Stimulated activated CD4-positive, alpha-beta T cell treated with anti-CD3 and anti-CD28 coated beads, Interleukin-4, amount 100 ng/mL, for 1 hour (primary cell): ENCODE measurements at regions not wholly inside any gene's neighbourhood (a gene's known extent, or its start where the extent isn't known, plus 50 kb on each side); places are given as distances from the start of the nearest gene placed in this dataset.
"Not testable (repeated sequence)": the region's sequence is repeated elsewhere in the genome, so short reads cannot be mapped to it uniquely, and the experiment has no call there.

ENCODE experiments used
- DNase-seq: peaks from one replicate; pipeline ENCODE4 v3.0.0-alpha.2; 2020

GRCh38 chr5:99033014-99033900 lies 104.5 kb upstream of the CHD1 start:
- no peak for DNase-seq

- DNase-seq: no peak
Observed at GRCh38 chr5:99032234-99033013, 103.6 kb upstream of the CHD1 start.

GRCh38 chr5:99030906-99031440 lies 102.2 kb upstream of the CHD1 start:
- DNase-seq: no peak

GRCh38 chr5:99029172-99029571 lies 100.4 kb upstream of the CHD1 start:
- no peak for DNase-seq

- DNase-seq: not testable (repeated sequence)
Observed at GRCh38 chr5:99028170-99028569, 99.4 kb upstream of the CHD1 start.

- no peak for DNase-seq
Observed at GRCh38 chr5:99025298-99026045, 96.7 kb upstream of the CHD1 start.

- no peak for DNase-seq
Observed at GRCh38 chr5:99023330-99023729, 94.5 kb upstream of the CHD1 start.

- DNase-seq: no peak
Observed at GRCh38 chr5:99022250-99022649, 93.4 kb upstream of the CHD1 start.

- no peak for DNase-seq
Observed at GRCh38 chr5:99020698-99021048, 91.9 kb upstream of the CHD1 start.

- DNase-seq: no peak
Observed at GRCh38 chr5:99019812-99020697, 91.2 kb upstream of the CHD1 start.

GRCh38 chr5:99019254-99019653 lies 90.4 kb upstream of the CHD1 start:
- no peak for DNase-seq

- no peak for DNase-seq
Observed at GRCh38 chr5:99010294-99010693, 81.5 kb upstream of the CHD1 start.

- not testable (repeated sequence) for DNase-seq
Observed at GRCh38 chr5:99008009-99008408, 79.2 kb upstream of the CHD1 start.

- DNase-seq: no peak
Observed at GRCh38 chr5:99005506-99005905, 76.7 kb upstream of the CHD1 start.

- DNase-seq: no peak
Observed at GRCh38 chr5:99004960-99005359, 76.2 kb upstream of the CHD1 start.

GRCh38 chr5:99000876-99001275 lies 72.1 kb upstream of the CHD1 start:
- DNase-seq: no peak

- no peak for DNase-seq
Observed at GRCh38 chr5:99000221-99000620, 71.4 kb upstream of the CHD1 start.

- DNase-seq: no peak
Observed at GRCh38 chr5:98999631-99000030, 70.8 kb upstream of the CHD1 start.

GRCh38 chr5:98997000-98997399 lies 68.2 kb upstream of the CHD1 start:
- DNase-seq: no peak

GRCh38 chr5:98994611-98995010 lies 65.8 kb upstream of the CHD1 start:
- no peak for DNase-seq

- no peak for DNase-seq
Observed at GRCh38 chr5:98993512-98993911, 64.7 kb upstream of the CHD1 start.

GRCh38 chr5:98992552-98992951 lies 63.7 kb upstream of the CHD1 start:
- no peak for DNase-seq
